HG03097 (cell line): ENCODE measurements at regions not wholly inside any gene's neighbourhood (a gene's known extent, or its start where the extent isn't known, plus 50 kb on each side); places are given as distances from the start of the nearest gene placed in this dataset.

Experiments
- ATAC-seq: cut with Tn5 transposase; IDR thresholded peaks from one replicate; pipeline ENCODE4 v1.9.1; 2021; ENCODE audit not compliant: unreplicated experiment, low FRiP score

- no peak for ATAC-seq
Observed at GRCh38 chr7:33837356-33837851, 67.9 kb upstream of the BMPER start.

GRCh38 chr7:33841031-33841430, 64.3 kb upstream of the BMPER start:
- ATAC-seq: no peak

GRCh38 chr7:33841705-33842129, 63.6 kb upstream of the BMPER start:
- no peak for ATAC-seq

- no peak for ATAC-seq
Observed at GRCh38 chr7:33842150-33842549, 63.2 kb upstream of the BMPER start.

DNA sequence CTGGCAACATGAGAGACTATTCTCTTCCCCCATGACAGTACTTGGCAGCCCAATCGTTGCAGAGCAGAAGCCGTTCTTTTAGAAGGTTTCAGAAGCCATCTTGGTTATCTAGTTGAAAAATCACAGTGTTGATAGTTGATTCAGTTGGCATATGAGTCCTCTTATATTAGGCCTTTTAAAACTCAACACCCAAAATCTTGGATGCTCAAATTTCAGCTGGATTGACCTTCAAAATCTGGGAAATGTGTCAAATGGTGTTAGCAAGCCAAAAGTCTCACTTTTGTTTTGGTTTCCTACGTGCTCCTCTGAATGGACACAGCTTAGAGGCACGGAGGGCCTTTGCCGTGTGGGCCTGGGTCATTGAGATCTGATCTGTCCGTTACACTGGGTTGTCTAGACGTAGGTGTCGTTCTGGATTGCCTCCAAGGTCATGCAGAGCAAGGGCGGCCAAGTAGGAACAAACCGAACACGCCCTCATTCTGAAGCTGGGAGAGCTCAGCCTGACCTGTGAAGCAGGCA, 59.3 kb upstream of the BMPER start:
- ATAC-seq: no peak

DNA sequence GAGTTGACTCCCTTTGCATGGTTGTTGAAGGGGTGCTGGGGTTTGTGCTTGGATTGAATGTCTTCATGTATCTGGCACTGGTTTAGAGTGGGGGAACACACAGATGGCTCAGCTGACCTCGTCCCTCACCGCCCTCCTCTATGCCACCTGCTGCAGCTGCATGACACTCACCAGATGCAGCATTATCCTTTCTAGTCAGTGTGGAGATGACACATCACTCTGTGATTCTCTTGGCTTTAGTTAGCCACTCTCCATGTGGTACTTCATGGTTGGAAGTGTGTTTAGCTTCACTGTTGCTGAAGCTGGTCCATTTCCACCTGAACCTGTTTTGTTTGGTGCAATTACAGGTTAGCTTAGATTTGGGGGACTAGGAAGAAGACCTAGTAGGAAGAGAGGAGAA, 56.3 kb upstream of the BMPER start:
- no peak for ATAC-seq

- ATAC-seq: no peak
Observed at GRCh38 chr7:33849971-33850559, 55.3 kb upstream of the BMPER start.

GRCh38 chr7:33850768-33851167, 54.6 kb upstream of the BMPER start:
- ATAC-seq: no peak

- ATAC-seq: no peak
Observed at GRCh38 chr7:33852838-33853237, 52.5 kb upstream of the BMPER start.

GRCh38 chr7:33853361-33854062, 51.8 kb upstream of the BMPER start:
- ATAC-seq: no peak

- no peak for ATAC-seq
Observed at GRCh38 chr7:33854178-33854577, 51.2 kb upstream of the BMPER start.

- ATAC-seq: no peak
Observed at GRCh38 chr7:33854801-33855350, 50.5 kb upstream of the BMPER start.
